ENCODE measurements at regions not wholly inside any gene's neighbourhood (a gene's known extent, or its start where the extent isn't known, plus 50 kb on each side); places are given as distances from the start of the nearest gene placed in this dataset.
A peak's percentile ranks its signal among the peaks of the same experiment; 100 is the strongest.

DNA sequence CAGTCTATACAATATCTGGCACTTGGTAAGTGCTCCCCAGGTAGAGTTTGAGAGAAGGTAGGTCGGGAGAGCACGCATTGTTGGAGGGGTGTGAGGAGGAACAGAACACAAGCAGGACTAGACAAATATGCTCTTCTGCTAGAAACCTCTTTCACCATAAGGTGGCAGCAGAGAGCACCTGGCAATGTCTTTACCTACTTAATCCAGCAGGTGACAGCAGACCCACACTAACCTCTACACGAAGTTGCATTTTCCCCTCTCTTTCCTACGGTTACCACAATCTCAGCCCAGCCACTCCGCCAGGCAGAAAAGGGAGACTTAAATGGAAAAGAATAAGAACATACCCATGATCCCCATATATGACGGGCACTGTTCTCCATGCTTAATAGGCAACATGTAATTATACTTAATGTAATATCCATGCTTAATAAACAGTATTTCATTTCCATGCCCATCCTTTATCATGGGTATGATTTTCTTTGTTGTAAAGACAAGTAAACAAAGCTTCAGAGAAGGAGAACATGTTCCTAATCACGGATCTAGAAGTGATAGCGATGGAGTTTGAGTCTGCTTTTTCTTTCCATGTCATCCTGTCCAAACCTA, 55.1 kb upstream of the CCL2 start:
- H4K5ac ChIP-seq (ENCODE audit: low read depth, low read length) = no peak overlapping the region
- H2BK20ac ChIP-seq (ENCODE audit: low read depth, low read length) = no peak overlapping the region
- no peaks in the 10 kb centered on the region; the same call in 1 of the 2 replicates for H3K9me1 ChIP-seq (ENCODE audit: insufficient read depth, low read length)
- H3K23ac ChIP-seq (ENCODE audit: low read depth, low read length) = no peak overlapping the region
- peak; percentile 64 for TF ChIP-seq POLR2A (IDR thresholded peaks at IDR 0.05; ENCODE audit: low read depth, low read length)
- TF ChIP-seq RAD21 (IDR thresholded peaks at IDR 0.05; ENCODE audit: low read length) = peak; percentile 100
- TF ChIP-seq SMC3 (IDR thresholded peaks at IDR 0.05; ENCODE audit: low read depth, low read length) = peak; percentile 100
- no peak for TF ChIP-seq MXI1 (IDR thresholded peaks at IDR 0.05; ENCODE audit: borderline replicate concordance, low read depth, low read length)
- TF ChIP-seq CTCF (conservative IDR thresholded peaks at IDR 0.05; ENCODE audit: low read depth, low read length) = peak; percentile 100; the same call in 1 of the 2 replicates
- no peak for TF ChIP-seq MAZ (IDR thresholded peaks at IDR 0.05; ENCODE audit: borderline replicate concordance, low read depth, low read length)
- no peaks in the 10 kb centered on the region for H3K27me3 ChIP-seq (ENCODE audit: control insufficient read depth, insufficient read depth, low read length)
- H3K27ac ChIP-seq (ENCODE audit: insufficient read depth, low read length) = no peak overlapping the region
- in situ Hi-C loops (cut with MboI; ENCODE audit: low sequenced_read_pairs) = loop anchor here (5.0 to 10.0 kb wide), 3 partner anchors 75 to 162 kb away; partner anchors contain the start of genes CCL1 and CCL7
- H3K4ac ChIP-seq (ENCODE audit: low read depth, low read length) = no peak overlapping the region
- H3K9ac ChIP-seq (ENCODE audit: low read depth, low read length) = no peak overlapping the region
- no peak overlapping the region for H3K4me3 ChIP-seq (ENCODE audit: insufficient read depth, low read depth, low read length)
- H3K56ac ChIP-seq (ENCODE audit: extremely low read depth, insufficient read depth, low read length) = no peak overlapping the region
- no peak overlapping the region for H4K8ac ChIP-seq (ENCODE audit: low read depth in 2 of 2, low read length in 2 of 2)
- H3K36me3 ChIP-seq (ENCODE audit: control insufficient read depth, insufficient read depth, low read length) = no peaks in the 10 kb centered on the region
- ATAC-seq (ENCODE audit: low read depth) (peak; percentile 97), DNase-seq (peak; percentile 87)
- dilution Hi-C loops (cut with HindIII; ENCODE audit: low sequenced_read_pairs, unreplicated experiment) = no loop called here
- H2BK120ac ChIP-seq (ENCODE audit: low read depth, low read length) = no peak overlapping the region
- H3K18ac ChIP-seq (ENCODE audit: low read depth, low read length) = no peak overlapping the region
- H3K9me3 ChIP-seq (ENCODE audit: control insufficient read depth, insufficient read depth, low read length) = peaks cover 2% of the 10 kb centered on the region; the same call in 1 of the 2 replicates
- H2BK15ac ChIP-seq (ENCODE audit: low read depth, low read length) = no peak overlapping the region
- BruUV-seq (replicated peaks) = no TSS peak
- no CpG with 5 or more reads among the region's 8 CpGs for WGBS, 2 experiments (ENCODE audit: extremely low coverage in 2 of 2, insufficient read length in 1 of 2)
- POLR2A ChIA-PET (ENCODE audit: unreplicated experiment) = no interaction called here
- H3K4me1 ChIP-seq (ENCODE audit: control insufficient read depth, insufficient read depth, low read length) = no peaks in the 10 kb centered on the region
- CTCF ChIA-PET = interaction anchor here (0.6 to 4.7 kb wide), 20 partner anchors 33 to 963 kb away, joined by 3 to 82 read pairs (median 4); partner anchors contain the start of genes CCL1 and CCL2
- no peak overlapping the region for H3K14ac ChIP-seq (replicated peaks; ENCODE audit: low read depth, low read length)
- H2AFZ ChIP-seq (replicated peaks; ENCODE audit: low read length, poor library complexity) = no peak overlapping the region
- H3K4me2 ChIP-seq (ENCODE audit: low read depth, low read length) = no peak overlapping the region
- H3K79me1 ChIP-seq (ENCODE audit: low read depth in 1 of 2, low read length in 2 of 2) = no peaks in the 10 kb centered on the region
- no peak overlapping the region for H2AK5ac ChIP-seq (ENCODE audit: low read depth, low read length)
- peak overlapping the region; percentile 6 for H2AK9ac ChIP-seq (replicated peaks; ENCODE audit: low read depth, low read length, poor library complexity)
- no peak overlapping the region; the same call in 1 of the 2 replicates for H4K91ac ChIP-seq (ENCODE audit: insufficient read depth, low read depth, low read length)
- H4K20me1 ChIP-seq (ENCODE audit: insufficient read depth, low read length) = no peaks in the 10 kb centered on the region
- intact Hi-C loops (cut with micrococcal nuclease) = loop anchor here (1.0 to 2.0 kb wide), 6 partner anchors 27 to 421 kb away; partner anchors contain the start of gene CCL2
- H2BK5ac ChIP-seq (ENCODE audit: low read depth, low read length, poor library complexity, severe bottlenecking) = no peak overlapping the region

Data from IMR-90 (cell line).